Osteocyte (in vitro differentiated cells): ENCODE measurements at regions not wholly inside any gene's neighbourhood (a gene's known extent, or its start where the extent isn't known, plus 50 kb on each side); places are given as distances from the start of the nearest gene placed in this dataset.

Experiments used
- DNase-seq: peaks from one replicate; pipeline ENCODE4 v3.0.0; 2021; ENCODE audit warnings: mixed read lengths; ENCODE audit not compliant: unreplicated experiment; ENCODE audit errors: extremely low spot score
- H3K27ac Mint-ChIP-seq: one replicate; pipeline ENCODE4 v1.8.0; 2021; ENCODE audit warnings: mild to moderate bottlenecking, mixed read lengths; ENCODE audit not compliant: unreplicated experiment
- H3K27me3 Mint-ChIP-seq: one replicate; pipeline ENCODE4 v1.8.0; 2021; ENCODE audit warnings: mixed read lengths; ENCODE audit not compliant: unreplicated experiment
- H3K36me3 Mint-ChIP-seq: one replicate; pipeline ENCODE4 v1.8.0; 2021; ENCODE audit warnings: mixed read lengths; ENCODE audit not compliant: unreplicated experiment
- H3K4me1 Mint-ChIP-seq: one replicate; pipeline ENCODE4 v1.8.0; 2021; ENCODE audit warnings: mixed read lengths; ENCODE audit not compliant: unreplicated experiment
- H3K4me3 Mint-ChIP-seq: one replicate; pipeline ENCODE4 v1.8.0; 2021; ENCODE audit warnings: mild to moderate bottlenecking, moderate library complexity, mixed read lengths; ENCODE audit not compliant: unreplicated experiment
- H3K9me3 Mint-ChIP-seq: one replicate; pipeline ENCODE4 v1.8.0; 2021; ENCODE audit warnings: mixed read lengths; ENCODE audit not compliant: unreplicated experiment
- CTCF ChIP-seq: fragments of 200-600 bp; sonication (generic); IDR thresholded peaks from 2 replicates; pipeline ENCODE4 v1.5.0; 2021; ENCODE audit warnings: antibody characterized with exemption, mild to moderate bottlenecking, moderate library complexity

GRCh38 chr5:87924436-87924835, 344.2 kb downstream of the TMEM161B start:
- no peaks in the 10 kb centered on the region for H3K36me3 Mint-ChIP-seq
- H3K27ac Mint-ChIP-seq, result no peak overlapping the region
- H3K27me3 Mint-ChIP-seq, result no peaks in the 10 kb centered on the region
- H3K9me3 Mint-ChIP-seq, result peaks cover 39% of the 10 kb centered on the region
- TF ChIP-seq CTCF, result no peak
- H3K4me3 Mint-ChIP-seq, result no peak overlapping the region
- no peaks in the 10 kb centered on the region for H3K4me1 Mint-ChIP-seq
- no peak for DNase-seq

- Mint-ChIP-seq H3K9me3 (peaks cover 33% of the 10 kb centered on the region), H3K36me3 (no peaks in the 10 kb centered on the region), H3K27me3 (no peaks in the 10 kb centered on the region), H3K4me1 (no peaks in the 10 kb centered on the region), H3K4me3 (no peak overlapping the region), H3K27ac (no peak overlapping the region)
- DNase-seq, result no peak
- no peak for TF ChIP-seq CTCF
Observed at GRCh38 chr5:87916320-87916719, 352.3 kb downstream of the TMEM161B start.

- peaks cover 25% of the 10 kb centered on the region for H3K9me3 Mint-ChIP-seq
- no peak for TF ChIP-seq CTCF
- no peaks in the 10 kb centered on the region for H3K4me1 Mint-ChIP-seq
- H3K27me3 Mint-ChIP-seq, result no peaks in the 10 kb centered on the region
- H3K4me3 Mint-ChIP-seq, result no peak overlapping the region
- no peak overlapping the region for H3K27ac Mint-ChIP-seq
- DNase-seq, result no peak
- H3K36me3 Mint-ChIP-seq, result no peaks in the 10 kb centered on the region
Observed at GRCh38 chr5:87912419-87912818, 356.2 kb downstream of the TMEM161B start.

GRCh38 chr5:87909382-87909781, 359.3 kb downstream of the TMEM161B start:
- Mint-ChIP-seq H3K27ac (no peak overlapping the region), H3K27me3 (no peaks in the 10 kb centered on the region), H3K4me1 (no peaks in the 10 kb centered on the region), H3K4me3 (no peak overlapping the region), H3K36me3 (no peaks in the 10 kb centered on the region), H3K9me3 (peaks cover 13% of the 10 kb centered on the region)
- no peak for DNase-seq
- no peak for TF ChIP-seq CTCF

DNA sequence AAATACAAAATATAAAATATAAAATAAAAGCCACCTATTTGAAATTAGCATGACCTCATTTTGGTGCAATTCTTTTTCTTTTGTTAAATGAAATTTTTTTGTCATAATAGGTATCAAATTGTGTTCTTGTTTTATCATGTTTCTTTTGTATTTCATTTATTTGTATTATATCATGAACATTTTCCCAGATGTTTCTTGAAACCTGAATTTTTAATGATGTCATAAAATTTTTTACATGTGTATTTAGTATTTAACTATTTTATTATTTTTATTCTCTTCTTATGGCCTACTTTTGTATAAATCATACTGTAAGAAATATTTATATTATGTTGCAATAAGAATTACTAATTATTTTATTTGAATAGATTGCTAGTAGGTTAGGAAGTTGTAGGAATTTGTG, 361.7 kb downstream of the TMEM161B start:
- no peaks in the 10 kb centered on the region for H3K36me3 Mint-ChIP-seq
- no peaks in the 10 kb centered on the region for H3K9me3 Mint-ChIP-seq
- no peak overlapping the region for H3K27ac Mint-ChIP-seq
- H3K27me3 Mint-ChIP-seq, result no peaks in the 10 kb centered on the region
- no peaks in the 10 kb centered on the region for H3K4me1 Mint-ChIP-seq
- TF ChIP-seq CTCF, result no peak
- DNase-seq, result no peak
- no peak overlapping the region for H3K4me3 Mint-ChIP-seq
